GM23338 (cell line): ENCODE measurements at regions not wholly inside any gene's neighbourhood (a gene's known extent, or its start where the extent isn't known, plus 50 kb on each side); places are given as distances from the start of the nearest gene placed in this dataset.

Experiments
- CREB1 ChIP-seq: fragments of 250-450 bp; sonication (Bioruptor Pico); IDR thresholded peaks from 2 replicates; pipeline ENCODE4 v1.5.0; 2020; ENCODE audit warnings: low read depth, mild to moderate bottlenecking, moderate library complexity
- ETS1 ChIP-seq: IDR thresholded peaks from 2 replicates; pipeline ENCODE4 v1.6.1; 2016; ENCODE audit warnings: antibody characterized with exemption
- EZH2 ChIP-seq: fragments of 200-600 bp; sonication (generic); IDR thresholded peaks from one replicate; pipeline ENCODE4 v1.8.0; 2017; ENCODE audit warnings: antibody characterized with exemption, mild to moderate bottlenecking, low read depth; ENCODE audit not compliant: unreplicated experiment
- EZH2phosphoT487 ChIP-seq: fragments of 200-600 bp; sonication (generic); IDR thresholded peaks from one replicate; pipeline ENCODE4 v1.8.1; 2018; ENCODE audit warnings: antibody characterized with exemption; ENCODE audit not compliant: unreplicated experiment
- JUNB ChIP-seq: IDR thresholded peaks from one replicate; pipeline ENCODE4 v1.6.1; 2016; ENCODE audit warnings: antibody characterized with exemption; ENCODE audit not compliant: unreplicated experiment
- POLR2AphosphoS5 ChIP-seq: IDR thresholded peaks from 2 replicates; pipeline ENCODE4 v1.6.1; 2016; ENCODE audit warnings: antibody characterized with exemption, low read depth
- REST ChIP-seq: IDR thresholded peaks from one replicate; pipeline ENCODE4 v1.6.1; 2018; ENCODE audit warnings: antibody characterized with exemption; ENCODE audit not compliant: unreplicated experiment
- ZNF114 ChIP-seq: fragments of 250-450 bp; sonication (Bioruptor Pico); IDR thresholded peaks from 2 replicates; pipeline ENCODE4 v1.5.0; 2020; ENCODE audit warnings: mild to moderate bottlenecking, moderate library complexity
- TF ChIP-seq, protein P1 (sequence below), 2 experiments: fragments of 200-600 bp in 1 of 2; sonication (generic) in 1 of 2; conservative IDR thresholded peaks; 2 replicates each; pipeline versions ENCODE4 v1.5.1 to v1.6.1; 2016 to 2017; ENCODE audit warnings: antibody characterized with exemption in 2 of 2, low read depth in 2 of 2, mild to moderate bottlenecking in 2 of 2, moderate library complexity in 1 of 2

DNA sequence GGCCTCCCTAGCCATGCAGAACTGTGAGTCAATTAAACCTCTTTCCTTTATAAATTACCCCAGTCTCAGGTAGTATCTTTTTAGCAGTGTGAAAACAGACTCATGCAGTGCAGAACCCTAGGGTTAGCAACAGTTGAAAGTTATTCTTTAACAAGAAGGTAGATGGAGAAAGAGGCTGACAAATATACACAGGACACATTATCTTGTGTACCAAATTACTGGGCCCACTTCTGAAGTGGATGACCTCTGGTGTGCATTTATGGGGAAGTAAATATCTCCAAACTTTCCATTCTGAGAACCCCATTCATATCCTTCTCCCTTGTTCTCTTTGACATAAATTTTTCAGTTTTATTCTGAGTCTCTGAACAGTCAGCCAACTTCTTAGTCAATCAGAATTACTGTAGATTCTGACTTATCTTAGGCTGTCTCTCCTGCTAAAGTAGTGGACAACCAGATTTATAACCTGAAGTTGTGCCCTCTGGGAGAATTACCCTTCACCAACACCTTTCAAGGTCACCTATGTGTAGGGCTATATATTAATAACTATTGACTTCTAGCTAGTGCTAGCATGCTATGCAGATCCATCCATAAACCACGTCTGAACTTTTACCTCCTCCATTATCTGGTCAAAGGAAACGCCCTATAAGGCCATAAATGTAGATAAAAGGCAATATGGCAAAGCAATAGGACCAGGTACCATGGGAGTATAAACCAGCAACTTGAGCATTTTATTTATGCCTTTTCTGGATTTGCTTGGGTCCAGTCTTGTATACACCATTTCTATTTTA is 72.5 kb upstream of the TAB3 start:
- TF ChIP-seq, protein P1, sequence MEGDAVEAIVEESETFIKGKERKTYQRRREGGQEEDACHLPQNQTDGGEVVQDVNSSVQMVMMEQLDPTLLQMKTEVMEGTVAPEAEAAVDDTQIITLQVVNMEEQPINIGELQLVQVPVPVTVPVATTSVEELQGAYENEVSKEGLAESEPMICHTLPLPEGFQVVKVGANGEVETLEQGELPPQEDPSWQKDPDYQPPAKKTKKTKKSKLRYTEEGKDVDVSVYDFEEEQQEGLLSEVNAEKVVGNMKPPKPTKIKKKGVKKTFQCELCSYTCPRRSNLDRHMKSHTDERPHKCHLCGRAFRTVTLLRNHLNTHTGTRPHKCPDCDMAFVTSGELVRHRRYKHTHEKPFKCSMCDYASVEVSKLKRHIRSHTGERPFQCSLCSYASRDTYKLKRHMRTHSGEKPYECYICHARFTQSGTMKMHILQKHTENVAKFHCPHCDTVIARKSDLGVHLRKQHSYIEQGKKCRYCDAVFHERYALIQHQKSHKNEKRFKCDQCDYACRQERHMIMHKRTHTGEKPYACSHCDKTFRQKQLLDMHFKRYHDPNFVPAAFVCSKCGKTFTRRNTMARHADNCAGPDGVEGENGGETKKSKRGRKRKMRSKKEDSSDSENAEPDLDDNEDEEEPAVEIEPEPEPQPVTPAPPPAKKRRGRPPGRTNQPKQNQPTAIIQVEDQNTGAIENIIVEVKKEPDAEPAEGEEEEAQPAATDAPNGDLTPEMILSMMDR (conservative IDR thresholded peaks at IDR 0.05; ENCODE audit: low read depth in 2 of 2): no peak
- TF ChIP-seq EZH2 (no peak), POLR2AphosphoS5 (no peak), ETS1 (no peak), REST (no peak), EZH2phosphoT487 (no peak), ZNF114 (CRISPR knock-in tag) (no peak), JUNB (no peak), CREB1 (CRISPR knock-in tag) (no peak)
